HG02973 (cell line): ENCODE measurements at regions not wholly inside any gene's neighbourhood (a gene's known extent, or its start where the extent isn't known, plus 50 kb on each side); places are given as distances from the start of the nearest gene placed in this dataset.
A peak's percentile ranks its signal among the peaks of the same experiment; 100 is the strongest.

Experiments used
- ATAC-seq: cut with Tn5 transposase; IDR thresholded peaks from one replicate; pipeline ENCODE4 v1.9.1; 2021; ENCODE audit warnings: moderate library complexity; ENCODE audit not compliant: unreplicated experiment

DNA sequence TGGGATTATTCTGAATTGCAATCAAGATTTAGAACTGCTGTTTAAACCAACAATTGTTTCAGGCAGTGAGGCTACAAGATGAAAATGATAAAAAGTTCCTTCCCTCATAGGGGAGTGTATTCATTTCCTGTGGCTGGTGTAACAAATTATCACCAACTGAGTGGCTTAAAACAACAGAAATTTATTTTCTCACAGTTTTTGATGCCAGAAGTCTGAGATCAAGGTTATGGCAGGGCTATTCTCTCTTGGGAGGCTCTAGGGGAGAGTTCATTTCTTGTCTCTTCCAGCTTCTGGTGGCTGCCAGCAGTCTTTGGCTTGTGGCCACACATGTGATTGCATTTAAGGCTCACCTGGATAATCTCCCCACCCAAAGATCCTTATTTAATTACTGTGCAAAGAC lies 290.5 kb upstream of the ZSWIM2 start:
- no peak for ATAC-seq

GRCh38 chr2:187138265-187138664 lies 289.3 kb upstream of the ZSWIM2 start:
- peak; percentile 67 for ATAC-seq

DNA sequence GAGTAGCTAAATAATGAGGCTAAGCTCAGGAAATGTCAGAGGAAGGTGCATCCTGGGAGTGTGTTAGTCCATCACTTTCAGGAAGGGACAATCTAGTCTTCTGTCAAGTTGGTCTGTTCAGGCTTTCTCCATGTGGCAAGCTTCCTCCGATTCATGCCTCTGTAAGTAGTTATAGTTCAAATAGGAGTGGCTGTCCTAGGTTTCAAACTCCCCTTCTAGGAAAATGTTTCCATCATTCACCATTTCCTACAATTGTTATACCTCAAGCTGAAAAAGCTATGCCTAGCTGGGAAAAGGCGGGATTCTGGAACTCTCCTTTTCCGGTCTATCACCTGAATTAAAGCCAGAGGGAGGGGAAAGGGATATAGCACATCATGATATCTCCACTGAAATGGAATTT lies 287.7 kb upstream of the ZSWIM2 start:
- no peak for ATAC-seq

DNA sequence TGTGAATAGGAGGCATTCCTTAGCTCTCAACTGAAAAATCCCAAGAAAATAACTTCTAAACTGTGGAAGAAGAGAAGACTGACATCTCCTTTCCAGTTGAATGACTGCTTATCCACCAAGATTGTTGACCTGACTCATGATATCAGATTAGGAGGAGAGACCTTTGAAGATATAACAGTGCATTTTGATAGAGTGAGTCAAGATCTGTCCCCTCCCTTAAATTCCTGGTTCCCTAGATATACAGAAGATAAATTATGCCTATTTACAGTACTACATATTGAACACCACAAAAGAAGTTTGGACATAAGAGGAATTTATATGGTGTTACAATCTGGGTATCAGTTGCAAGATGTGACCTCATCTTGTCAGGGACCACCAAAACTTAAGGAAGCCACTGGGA lies 285.3 kb upstream of the ZSWIM2 start:
- ATAC-seq: no peak

DNA sequence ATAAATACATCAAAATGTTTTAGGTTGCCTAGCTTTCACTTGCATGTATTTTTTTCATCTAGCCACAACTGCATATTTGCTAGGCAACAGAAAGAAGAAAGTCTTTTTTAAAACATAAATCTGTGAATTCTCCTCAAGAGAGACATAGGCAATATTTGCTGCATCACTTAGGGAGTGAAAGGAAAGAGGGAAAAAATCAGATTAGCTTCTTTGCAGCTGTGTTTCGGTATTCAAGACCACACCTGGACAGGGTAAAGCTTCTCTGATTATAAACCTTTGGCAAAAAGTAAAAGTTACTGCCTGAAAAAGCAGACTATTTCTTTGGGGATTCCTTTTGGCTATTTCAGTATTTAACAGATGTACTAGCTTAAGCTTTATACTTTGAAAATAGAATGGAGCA lies 280.9 kb upstream of the ZSWIM2 start:
- ATAC-seq: no peak

- no peak for ATAC-seq
Measured at GRCh38 chr2:187129306-187129705, 280.3 kb upstream of the ZSWIM2 start.

- no peak for ATAC-seq
Measured at GRCh38 chr2:187126247-187127005, 277.5 kb upstream of the ZSWIM2 start.

- no peak for ATAC-seq
Measured at GRCh38 chr2:187125318-187125717, 276.3 kb upstream of the ZSWIM2 start.

GRCh38 chr2:187124529-187124928 lies 275.6 kb upstream of the ZSWIM2 start:
- ATAC-seq: no peak

- no peak for ATAC-seq
Measured at GRCh38 chr2:187118331-187119099, 269.5 kb upstream of the ZSWIM2 start.

GRCh38 chr2:187117483-187117882 lies 268.5 kb upstream of the ZSWIM2 start:
- no peak for ATAC-seq

DNA sequence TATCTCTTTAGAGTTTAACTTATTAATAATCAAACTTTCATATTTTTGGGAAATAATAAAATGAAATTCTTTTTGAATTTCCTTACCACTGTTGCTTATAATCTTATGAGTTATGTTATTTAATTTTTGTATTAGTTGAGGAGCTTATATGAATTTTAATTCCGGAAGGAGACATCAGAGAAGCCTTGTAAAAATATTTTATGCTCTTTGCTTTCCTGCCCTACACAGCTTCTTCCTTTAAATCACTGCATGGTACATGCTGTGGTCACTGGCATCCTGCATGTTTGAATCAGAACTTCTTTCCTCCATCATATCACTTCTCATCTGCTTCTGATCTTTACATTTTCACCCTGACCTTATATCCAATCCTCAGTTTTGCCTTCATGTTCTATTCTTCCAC lies 266.7 kb upstream of the ZSWIM2 start:
- no peak for ATAC-seq

DNA sequence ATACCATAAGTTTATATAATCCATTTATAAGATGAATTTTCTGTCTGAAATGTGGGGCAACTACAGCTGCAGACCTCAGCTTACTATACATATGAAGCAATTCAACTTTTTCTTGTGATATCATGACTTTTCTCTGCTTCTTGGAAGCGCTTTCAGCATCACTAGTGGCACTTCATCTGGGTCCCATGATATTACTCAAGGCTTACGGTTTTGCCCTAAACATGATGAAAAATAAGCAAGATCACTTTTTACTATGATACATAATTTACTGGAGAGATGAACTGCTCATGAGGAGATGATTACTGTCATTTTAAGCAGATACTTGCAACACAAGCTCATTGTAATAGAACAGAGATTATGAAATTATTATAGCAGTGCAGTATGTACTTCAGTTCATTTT lies 258.0 kb upstream of the ZSWIM2 start:
- no peak for ATAC-seq

- no peak for ATAC-seq
Measured at GRCh38 chr2:187105218-187105617, 256.2 kb upstream of the ZSWIM2 start.

DNA sequence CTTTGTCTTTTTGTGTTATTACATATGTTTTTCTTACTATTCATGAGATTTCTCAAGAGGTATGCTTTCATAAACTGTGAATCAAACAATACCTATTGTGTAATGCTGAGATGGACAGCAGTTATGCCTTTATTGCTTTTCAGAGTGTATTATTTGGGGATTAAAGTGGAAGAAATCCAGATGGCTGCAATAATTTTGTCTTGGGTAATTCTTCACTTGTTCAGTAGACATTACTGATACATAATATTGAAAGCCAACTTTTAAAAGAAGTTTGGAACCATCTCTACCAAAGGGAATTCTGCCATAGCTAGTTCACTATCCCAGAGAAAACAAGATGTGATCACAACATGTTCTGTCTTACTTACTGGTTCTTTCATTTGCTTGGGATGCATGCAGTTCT lies 253.4 kb upstream of the ZSWIM2 start:
- ATAC-seq: no peak

DNA sequence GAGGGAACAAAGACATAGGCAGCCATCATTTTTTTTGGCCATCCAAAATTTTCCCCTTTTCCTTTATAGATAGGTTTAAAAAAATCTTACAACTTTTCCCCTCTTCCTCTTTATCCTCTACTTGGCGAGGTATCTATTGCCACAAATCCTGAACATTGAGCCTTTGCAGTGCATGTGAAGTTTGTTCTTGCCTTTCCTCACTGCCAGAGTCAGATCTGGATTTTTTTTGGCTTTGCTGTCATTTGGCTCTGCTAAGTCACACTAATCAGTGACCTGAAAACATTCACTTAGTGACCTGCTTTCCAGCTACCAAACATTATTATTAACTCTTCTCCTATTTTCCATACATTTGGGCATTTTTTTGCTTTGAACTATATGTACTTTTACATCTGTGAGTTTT lies 249.2 kb upstream of the ZSWIM2 start:
- no peak for ATAC-seq

DNA sequence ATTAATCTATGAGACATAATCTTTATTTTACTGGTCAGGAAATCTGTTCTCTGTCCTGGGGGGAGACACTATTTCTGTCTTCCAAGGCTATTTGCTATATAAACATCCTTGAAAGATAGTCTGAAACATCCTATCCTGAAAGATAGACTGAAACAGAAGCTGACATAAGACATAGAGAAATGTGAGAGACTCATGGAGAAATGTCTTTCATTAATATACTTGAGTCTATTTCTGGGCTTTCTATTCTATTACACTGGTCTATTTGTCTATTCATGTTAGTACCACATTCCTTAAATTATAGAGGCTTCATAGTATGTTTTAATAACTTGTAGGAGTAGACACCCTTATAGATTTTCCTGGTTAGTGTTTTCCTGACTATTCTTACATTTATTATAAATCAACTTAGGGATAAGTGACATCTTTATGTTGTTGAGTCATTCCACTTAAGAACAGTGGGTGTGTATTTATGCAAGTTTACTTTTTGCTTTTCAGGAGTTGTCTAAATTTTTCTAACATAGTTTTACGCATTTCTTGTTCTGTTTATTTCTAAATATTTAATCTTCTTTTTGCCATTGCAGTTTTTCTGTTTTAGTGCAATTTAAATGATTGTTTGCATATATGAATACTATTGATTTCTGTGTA lies 244.9 kb upstream of the ZSWIM2 start:
- ATAC-seq: no peak

GRCh38 chr2:187091664-187092063 lies 242.7 kb upstream of the ZSWIM2 start:
- ATAC-seq: no peak

DNA sequence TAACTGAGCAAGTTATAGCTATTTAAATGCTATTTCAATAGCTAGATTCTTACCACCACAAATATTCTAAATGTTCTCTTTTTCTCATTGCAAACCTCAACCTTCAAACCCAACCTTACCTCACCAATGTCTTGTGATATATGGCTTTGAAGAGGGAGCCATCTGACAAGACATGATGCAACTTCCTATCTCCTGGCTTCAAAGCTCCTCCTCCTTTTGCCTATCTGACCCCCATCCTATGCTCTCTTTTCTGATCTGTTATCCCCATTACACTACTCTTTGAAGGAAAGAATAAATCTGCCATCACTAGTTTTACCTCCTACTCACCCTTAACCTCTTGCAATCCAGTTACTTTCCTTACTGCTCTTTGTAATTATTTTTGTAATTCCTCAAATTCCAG lies 235.6 kb upstream of the ZSWIM2 start:
- ATAC-seq: no peak

DNA sequence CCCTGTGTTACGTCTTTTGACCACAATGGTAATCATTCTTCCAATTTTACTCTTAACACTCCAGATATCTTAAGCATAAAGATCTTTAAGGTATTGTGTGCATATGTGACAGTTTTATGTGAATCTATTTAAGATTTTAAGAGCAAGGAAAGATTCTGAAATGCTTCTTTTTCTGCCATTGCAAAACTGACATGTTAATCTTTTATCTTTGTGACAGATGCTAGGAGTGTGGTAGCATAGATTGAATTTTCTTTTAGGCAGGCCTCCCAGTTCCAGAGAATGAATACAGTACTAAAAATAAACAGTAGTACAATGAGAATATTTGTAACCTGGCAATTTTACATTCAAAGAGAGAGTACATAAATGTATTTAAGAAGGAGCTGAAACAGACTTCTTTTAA lies 232.5 kb upstream of the ZSWIM2 start:
- no peak for ATAC-seq

GRCh38 chr2:187079901-187080300 lies 230.9 kb upstream of the ZSWIM2 start:
- ATAC-seq: no peak

GRCh38 chr2:187078297-187078696 lies 229.3 kb upstream of the ZSWIM2 start:
- ATAC-seq: no peak
